Endodermal cell (in vitro differentiated cells): ENCODE measurements at regions not wholly inside any gene's neighbourhood (a gene's known extent, or its start where the extent isn't known, plus 50 kb on each side); places are given as distances from the start of the nearest gene placed in this dataset.

ENCODE experiments used
- DNase-seq: peaks from one replicate; pipeline ENCODE4 v3.0.0-alpha.2; 2017
- H3K27ac ChIP-seq: 2 replicates; pipeline ENCODE4 v1.5.1; 2013; ENCODE audit warnings: mild to moderate bottlenecking, low read depth, low read length, moderate library complexity
- H3K27me3 ChIP-seq: 2 replicates; pipeline ENCODE4 v1.6.1; 2013; ENCODE audit warnings: mild to moderate bottlenecking, low read length, moderate library complexity; ENCODE audit not compliant: insufficient read depth, control insufficient read depth, poor library complexity, severe bottlenecking
- H3K36me3 ChIP-seq: 2 replicates; pipeline ENCODE4 v1.7.0; 2013; ENCODE audit warnings: mild to moderate bottlenecking, low read length, moderate library complexity; ENCODE audit not compliant: control insufficient read depth, insufficient read depth
- H3K4me1 ChIP-seq: one replicate; pipeline ENCODE4 v1.7.0; 2013; ENCODE audit warnings: low read length; ENCODE audit not compliant: control insufficient read depth, insufficient read depth
- H3K4me3 ChIP-seq: 2 replicates; pipeline ENCODE4 v1.5.1; 2013; ENCODE audit warnings: mild to moderate bottlenecking, low read length, moderate library complexity
- H3K9ac ChIP-seq: 2 replicates; pipeline ENCODE4 v1.6.1; 2013; ENCODE audit warnings: mild to moderate bottlenecking, low read length, moderate library complexity; ENCODE audit not compliant: poor library complexity, severe bottlenecking; ENCODE audit errors: extremely low read depth
- H3K9me3 ChIP-seq: 2 replicates; pipeline ENCODE4 v1.6.1; 2013; ENCODE audit warnings: mild to moderate bottlenecking, low read length, moderate library complexity; ENCODE audit not compliant: control insufficient read depth
- H3K27ac Mint-ChIP-seq: 2 replicates; pipeline ENCODE4 v1.8.0; 2020; ENCODE audit warnings: mixed read lengths
- H3K27me3 Mint-ChIP-seq: 2 replicates; pipeline ENCODE4 v1.8.0; 2021; ENCODE audit warnings: mild to moderate bottlenecking, mixed read lengths; ENCODE audit not compliant: insufficient read depth
- H3K36me3 Mint-ChIP-seq: 2 replicates; pipeline ENCODE4 v1.8.0; 2020; ENCODE audit warnings: low read depth, mixed read lengths
- H3K4me1 Mint-ChIP-seq: 2 replicates; pipeline ENCODE4 v1.8.0; 2020; ENCODE audit warnings: mixed read lengths
- H3K4me3 Mint-ChIP-seq: 2 replicates; pipeline ENCODE4 v1.8.0; 2020; ENCODE audit warnings: mild to moderate bottlenecking, moderate library complexity, mixed read lengths
- H3K9me3 Mint-ChIP-seq: 2 replicates; pipeline ENCODE4 v1.8.0; 2020; ENCODE audit warnings: mild to moderate bottlenecking, mixed read lengths
- WGBS, 2 experiments: methylation state at CpG; one replicate each; pipeline versions ENCODE4 v1.1.5 to v1.1.7; 2013; ENCODE audit warnings: missing lambda C conversion rate in 2 of 2, mixed read lengths in 1 of 2; ENCODE audit not compliant: insufficient coverage in 1 of 2, insufficient read length in 1 of 2; 5-methylcytosine and 5-hydroxymethylcytosine counted together
- TF ChIP-seq, protein P1 (sequence below): fragments of 200-600 bp; sonication (generic); conservative IDR thresholded peaks from 2 replicates; pipeline ENCODE4 v1.5.0; 2021; ENCODE audit warnings: antibody characterized with exemption, mild to moderate bottlenecking

DNA sequence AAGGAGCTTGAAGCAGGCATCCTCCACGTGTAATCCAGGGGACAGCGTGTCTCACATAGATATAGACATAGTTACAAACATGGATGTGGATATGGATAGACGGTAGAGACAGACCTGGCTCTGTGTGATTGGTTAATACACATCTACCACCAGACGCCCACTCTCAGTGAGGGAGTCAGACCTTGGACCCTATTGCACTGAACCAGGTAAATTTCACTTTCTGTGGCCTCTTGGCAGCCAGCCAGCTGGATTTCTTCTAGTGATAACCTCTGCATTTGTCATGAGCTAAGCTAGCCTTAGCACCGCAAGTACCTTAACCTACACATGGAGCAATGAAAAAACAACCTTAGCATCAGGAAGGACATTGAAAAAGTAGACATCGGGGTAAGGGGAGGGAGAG is 79.2 kb upstream of the ACSL4 start:
- Histone ChIP-seq H3K4me3 (no peak overlapping the region), H3K4me1 (no peaks in the 10 kb centered on the region), H3K27ac (no peak overlapping the region), H3K9ac (no peak overlapping the region), H3K36me3 (no peaks in the 10 kb centered on the region), H3K9me3 (no peaks in the 10 kb centered on the region), H3K27me3 (no peaks in the 10 kb centered on the region)
- TF ChIP-seq, protein P1, sequence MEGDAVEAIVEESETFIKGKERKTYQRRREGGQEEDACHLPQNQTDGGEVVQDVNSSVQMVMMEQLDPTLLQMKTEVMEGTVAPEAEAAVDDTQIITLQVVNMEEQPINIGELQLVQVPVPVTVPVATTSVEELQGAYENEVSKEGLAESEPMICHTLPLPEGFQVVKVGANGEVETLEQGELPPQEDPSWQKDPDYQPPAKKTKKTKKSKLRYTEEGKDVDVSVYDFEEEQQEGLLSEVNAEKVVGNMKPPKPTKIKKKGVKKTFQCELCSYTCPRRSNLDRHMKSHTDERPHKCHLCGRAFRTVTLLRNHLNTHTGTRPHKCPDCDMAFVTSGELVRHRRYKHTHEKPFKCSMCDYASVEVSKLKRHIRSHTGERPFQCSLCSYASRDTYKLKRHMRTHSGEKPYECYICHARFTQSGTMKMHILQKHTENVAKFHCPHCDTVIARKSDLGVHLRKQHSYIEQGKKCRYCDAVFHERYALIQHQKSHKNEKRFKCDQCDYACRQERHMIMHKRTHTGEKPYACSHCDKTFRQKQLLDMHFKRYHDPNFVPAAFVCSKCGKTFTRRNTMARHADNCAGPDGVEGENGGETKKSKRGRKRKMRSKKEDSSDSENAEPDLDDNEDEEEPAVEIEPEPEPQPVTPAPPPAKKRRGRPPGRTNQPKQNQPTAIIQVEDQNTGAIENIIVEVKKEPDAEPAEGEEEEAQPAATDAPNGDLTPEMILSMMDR: no peak
- DNase-seq: no peak
- Mint-ChIP-seq H3K27ac (no peak overlapping the region), H3K4me3 (no peak overlapping the region), H3K9me3 (no peaks in the 10 kb centered on the region), H3K36me3 (no peaks in the 10 kb centered on the region), H3K27me3 (peaks cover 1% of the 10 kb centered on the region), H3K4me1 (no peaks in the 10 kb centered on the region)
- WGBS, 2 experiments: 93 to 98% methylated on average over 3 to 4 of the region's 6 CpGs

DNA sequence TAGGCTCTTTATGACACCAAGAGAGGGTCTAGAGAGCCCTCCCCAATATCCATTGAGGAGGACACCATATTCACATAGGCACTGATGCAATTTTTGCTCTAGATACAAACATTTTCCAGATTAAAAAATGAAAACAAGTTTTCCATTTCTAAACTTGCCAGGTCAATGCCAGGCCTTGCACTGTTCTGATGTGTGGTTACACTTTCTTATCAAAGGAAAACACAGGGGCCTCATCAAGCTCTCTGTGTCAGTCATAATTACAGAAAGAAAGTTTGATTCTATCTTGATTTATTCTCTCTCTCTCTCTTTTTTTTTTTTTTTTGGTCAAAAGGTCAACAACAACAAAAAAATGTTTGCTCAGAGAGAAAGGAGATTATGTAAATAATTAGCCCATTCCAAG is 80.2 kb upstream of the ACSL4 start:
- H3K9ac ChIP-seq: no peak overlapping the region
- Mint-ChIP-seq H3K9me3 (no peaks in the 10 kb centered on the region), H3K27ac (no peak overlapping the region), H3K4me1 (no peaks in the 10 kb centered on the region), H3K36me3 (no peaks in the 10 kb centered on the region), H3K27me3 (peaks cover 1% of the 10 kb centered on the region), H3K4me3 (no peak overlapping the region)
- no peak overlapping the region for H3K27ac ChIP-seq
- no peaks in the 10 kb centered on the region for H3K4me1 ChIP-seq
- H3K9me3 ChIP-seq: no peaks in the 10 kb centered on the region
- H3K36me3 ChIP-seq: no peaks in the 10 kb centered on the region
- no peak overlapping the region for H3K4me3 ChIP-seq
- DNase-seq: no peak
- TF ChIP-seq, protein P1: no peak
- no peaks in the 10 kb centered on the region for H3K27me3 ChIP-seq

DNA sequence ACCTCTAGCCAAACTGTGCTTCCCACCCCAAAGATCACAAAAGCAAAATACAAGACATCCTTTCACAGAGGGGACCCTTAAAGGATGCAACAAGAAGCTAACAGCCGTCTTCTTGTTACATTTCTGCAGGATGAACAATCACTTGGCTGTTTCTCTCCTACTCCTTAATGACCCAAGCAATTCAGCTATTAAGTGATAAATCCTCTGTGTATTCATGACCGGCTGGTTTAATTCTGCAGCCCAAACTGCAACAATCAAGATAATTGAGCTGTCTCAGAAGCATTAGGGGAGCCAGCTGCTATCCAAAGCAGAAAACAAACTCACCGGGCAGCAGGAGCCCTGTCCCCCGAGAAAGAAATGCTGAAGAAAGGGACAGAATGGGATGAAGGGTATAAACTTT is 85.9 kb upstream of the ACSL4 start:
- H3K36me3 ChIP-seq: no peaks in the 10 kb centered on the region
- H3K9me3 ChIP-seq: no peaks in the 10 kb centered on the region
- no peaks in the 10 kb centered on the region for H3K4me1 ChIP-seq
- H3K27me3 ChIP-seq: no peaks in the 10 kb centered on the region
- H3K27me3 Mint-ChIP-seq: peaks cover 1% of the 10 kb centered on the region
- no peaks in the 10 kb centered on the region for H3K9me3 Mint-ChIP-seq
- TF ChIP-seq, protein P1: no peak
- 67 to 85% methylated on average over 2 to 4 of the region's 4 CpGs for WGBS, 2 experiments
- DNase-seq: no peak
- peaks cover 4% of the 10 kb centered on the region for H3K4me1 Mint-ChIP-seq
- H3K4me3 Mint-ChIP-seq: no peak overlapping the region
- H3K27ac Mint-ChIP-seq: no peak overlapping the region
- H3K4me3 ChIP-seq: no peak overlapping the region
- H3K27ac ChIP-seq: no peak overlapping the region
- no peak overlapping the region for H3K9ac ChIP-seq
- H3K36me3 Mint-ChIP-seq: no peaks in the 10 kb centered on the region
